Stimulated activated CD8-positive, alpha-beta memory T cell treated with anti-CD3 and anti-CD28 coated beads, Interleukin-7, amount 100 ng/mL, for 1 hour (primary cell): ENCODE measurements at regions not wholly inside any gene's neighbourhood (a gene's known extent, or its start where the extent isn't known, plus 50 kb on each side); places are given as distances from the start of the nearest gene placed in this dataset.
"Not testable (repeated sequence)": the region's sequence is repeated elsewhere in the genome, so short reads cannot be mapped to it uniquely, and the experiment has no call there.

Experiments used
- DNase-seq, 2 donors: peaks; one replicate each; pipeline ENCODE4 v3.0.0-alpha.2; 2020; ENCODE audit warnings: low read depth in 2 of 2

- no peak for DNase-seq
Observed at GRCh38 chr17:5864741-5865657, 205.2 kb upstream of the WSCD1 start.

DNA sequence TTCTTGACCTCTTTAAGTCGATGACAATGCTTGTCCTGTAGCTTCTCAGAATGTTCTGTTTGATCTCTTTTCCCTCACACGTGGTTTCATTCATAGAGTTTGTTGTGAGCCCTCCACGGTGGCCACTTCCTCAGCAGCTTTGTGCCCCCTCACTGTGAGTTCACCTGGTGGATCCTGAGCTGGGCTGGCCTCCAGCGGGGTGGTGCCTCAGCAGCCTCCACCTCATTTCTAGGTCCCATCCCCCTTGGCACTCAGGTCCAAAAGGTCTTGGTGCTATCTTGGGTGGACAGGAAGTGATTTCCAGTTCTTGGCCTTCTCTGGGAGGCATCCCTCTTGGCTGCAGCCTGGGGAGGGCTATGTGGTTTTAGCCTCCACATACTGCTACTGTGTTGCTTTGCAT lies 203.2 kb upstream of the WSCD1 start:
- DNase-seq = no peak

- no peak for DNase-seq
Observed at GRCh38 chr17:5869041-5869745, 201.0 kb upstream of the WSCD1 start.

DNA sequence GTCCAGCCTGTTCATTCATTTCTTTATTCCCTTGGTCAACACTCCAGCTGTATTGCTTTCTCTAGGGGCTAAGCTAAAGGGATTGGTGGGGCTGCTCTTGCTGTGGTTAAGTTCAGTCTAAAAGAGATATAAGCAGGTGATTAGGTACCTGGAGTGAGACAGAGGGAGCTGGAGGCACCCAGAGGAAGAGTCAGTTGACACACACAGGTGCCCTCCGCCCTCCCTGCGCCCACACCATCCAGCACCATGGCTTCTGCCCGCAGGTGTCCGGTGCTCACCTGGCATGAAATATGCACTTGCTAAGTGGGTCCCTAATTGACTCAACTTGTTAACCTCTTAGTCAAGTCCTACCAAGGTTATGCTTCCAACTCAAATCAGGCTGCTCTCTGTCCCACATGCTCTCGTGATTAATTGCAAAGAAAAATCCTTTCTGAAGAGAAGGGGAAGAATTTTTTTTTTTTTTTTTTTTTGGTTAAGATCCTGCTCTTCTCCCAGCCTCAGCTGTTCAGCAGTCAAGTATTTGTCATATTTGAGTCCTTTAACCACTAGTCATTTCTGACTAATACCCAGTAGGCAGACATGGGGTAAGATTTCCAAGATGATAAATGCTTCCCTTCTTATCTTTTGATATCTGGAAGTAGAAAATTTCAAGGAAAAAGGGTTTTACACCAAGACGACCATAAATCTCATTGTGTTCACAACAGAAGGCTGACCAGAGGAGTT lies 199.8 kb upstream of the WSCD1 start:
- DNase-seq = no peak

DNA sequence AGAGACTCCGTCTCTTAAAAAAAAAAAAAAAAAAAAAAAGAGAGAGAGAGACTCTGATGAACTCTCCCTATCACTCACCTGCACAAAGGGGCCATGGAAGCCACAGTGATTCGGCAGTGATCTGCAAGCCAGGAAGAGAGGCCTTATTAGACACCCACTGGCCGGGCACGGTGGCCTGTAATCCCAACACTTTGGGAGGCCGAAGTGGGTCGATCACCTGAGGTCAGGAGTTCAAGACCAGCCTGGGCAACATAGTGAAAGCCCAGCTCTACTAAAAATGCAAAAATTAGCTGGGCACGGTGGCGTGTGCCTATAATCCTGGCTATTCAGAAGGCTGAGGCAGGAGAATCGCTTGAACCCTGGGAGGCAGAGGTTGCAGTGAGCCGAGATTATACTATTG lies 198.5 kb upstream of the WSCD1 start:
- DNase-seq = no peak

DNA sequence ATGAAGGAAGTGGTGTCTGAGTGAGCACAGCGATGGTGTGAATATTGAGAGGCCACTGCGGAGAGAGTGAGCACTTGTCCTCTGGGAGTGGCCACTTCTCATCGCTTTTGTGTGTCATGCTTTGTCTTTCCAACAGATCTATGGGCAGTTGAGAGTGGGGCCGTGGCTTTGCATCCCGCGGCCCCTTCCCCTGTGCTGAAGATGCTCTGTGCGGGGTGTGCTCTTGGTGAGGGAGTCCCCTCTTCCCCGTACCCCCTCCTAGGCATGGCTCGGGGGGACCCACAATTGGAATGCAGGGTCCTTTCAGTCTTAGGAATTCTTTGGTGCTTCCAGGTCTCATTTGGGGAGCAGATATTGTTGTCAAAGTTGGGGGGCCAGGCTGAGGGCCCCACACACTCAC lies 197.3 kb upstream of the WSCD1 start:
- DNase-seq = no peak

- DNase-seq = no peak
Observed at GRCh38 chr17:5873781-5874180, 196.4 kb upstream of the WSCD1 start.

- no peak for DNase-seq
Observed at GRCh38 chr17:5874486-5874885, 195.7 kb upstream of the WSCD1 start.

GRCh38 chr17:5877366-5877765 lies 192.8 kb upstream of the WSCD1 start:
- DNase-seq = no peak

- no peak for DNase-seq
Observed at GRCh38 chr17:5877948-5878347, 192.2 kb upstream of the WSCD1 start.

DNA sequence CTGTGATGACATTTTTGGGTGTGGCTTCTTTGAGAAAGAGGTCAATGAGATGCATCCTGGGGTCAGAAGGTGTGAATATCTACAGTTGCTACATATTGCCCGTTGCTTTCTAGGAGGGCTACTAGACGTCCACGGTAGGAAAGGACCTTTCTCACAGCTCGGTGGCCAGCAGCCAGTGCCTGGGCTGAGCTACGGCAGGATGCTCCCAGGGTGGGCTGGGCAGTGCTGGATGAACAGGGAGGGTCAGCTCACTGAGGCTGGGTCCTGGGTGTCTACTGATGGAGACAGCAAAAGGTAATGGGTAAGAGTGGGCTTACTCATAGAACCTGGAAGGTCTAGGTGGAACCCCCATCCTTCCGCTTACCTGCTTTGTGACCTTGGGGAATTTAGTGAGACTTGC lies 188.3 kb upstream of the WSCD1 start:
- no peak for DNase-seq

DNA sequence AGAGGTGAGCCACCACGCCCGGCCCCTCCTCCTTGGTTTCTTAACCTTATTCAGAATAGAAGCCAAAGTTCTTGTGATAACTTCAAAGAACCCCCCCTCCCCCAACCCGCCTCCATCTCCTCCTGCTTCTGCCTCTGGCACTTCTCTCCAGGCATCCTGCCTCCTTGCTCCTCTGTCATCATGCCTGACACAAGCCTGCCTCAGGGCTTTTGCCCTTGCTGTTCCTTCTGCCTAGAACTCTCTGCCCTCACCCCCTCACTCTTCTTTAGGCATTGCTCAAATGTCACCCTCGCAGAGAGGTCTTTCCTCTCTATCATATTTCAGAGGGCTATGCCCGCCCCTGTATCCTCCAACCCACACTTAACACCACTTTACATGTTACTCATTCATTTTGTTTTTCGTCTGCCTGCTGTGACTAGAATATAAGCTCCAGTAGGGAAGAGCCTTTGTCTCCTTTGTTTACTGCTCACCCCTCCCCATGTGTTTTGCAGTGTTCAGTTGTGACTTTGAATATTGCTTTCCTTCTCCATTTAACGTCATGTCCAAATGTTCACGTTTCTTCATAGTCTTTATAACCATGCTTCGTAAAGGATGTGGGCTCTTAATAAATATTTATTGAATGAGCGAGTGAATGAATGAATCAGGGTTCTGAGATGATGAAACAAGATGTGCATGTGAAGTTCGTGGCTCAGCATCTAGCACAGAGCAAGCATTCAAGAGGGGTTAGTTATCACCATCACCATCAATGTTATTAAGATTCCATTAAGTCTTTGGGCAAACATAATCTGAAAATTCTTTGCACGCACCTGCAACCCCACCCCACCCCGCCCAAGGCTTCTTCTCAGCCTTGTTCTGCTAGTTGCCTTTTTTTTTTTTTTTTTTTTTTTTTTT lies 186.2 kb upstream of the WSCD1 start:
- DNase-seq = no peak

DNA sequence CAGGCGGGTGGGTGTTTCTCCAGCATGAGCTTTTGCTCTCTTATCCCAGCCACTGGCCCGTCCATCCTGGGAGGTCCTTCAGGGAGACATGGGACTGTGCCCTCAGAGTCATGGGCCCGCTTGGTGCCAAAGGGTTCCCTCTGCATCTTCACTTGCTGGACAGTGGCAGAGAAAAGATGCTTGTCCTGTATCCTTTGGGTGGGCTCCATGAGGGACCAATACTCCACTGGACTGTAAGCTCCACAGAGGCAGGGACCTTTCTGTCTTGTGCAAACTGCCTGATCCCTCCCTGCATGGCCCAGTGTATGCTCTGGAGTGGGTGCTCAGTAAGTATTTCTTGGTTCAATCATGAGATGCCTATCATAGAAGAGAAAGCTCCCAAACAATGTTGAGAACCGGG lies 184.8 kb upstream of the WSCD1 start:
- DNase-seq = no peak

DNA sequence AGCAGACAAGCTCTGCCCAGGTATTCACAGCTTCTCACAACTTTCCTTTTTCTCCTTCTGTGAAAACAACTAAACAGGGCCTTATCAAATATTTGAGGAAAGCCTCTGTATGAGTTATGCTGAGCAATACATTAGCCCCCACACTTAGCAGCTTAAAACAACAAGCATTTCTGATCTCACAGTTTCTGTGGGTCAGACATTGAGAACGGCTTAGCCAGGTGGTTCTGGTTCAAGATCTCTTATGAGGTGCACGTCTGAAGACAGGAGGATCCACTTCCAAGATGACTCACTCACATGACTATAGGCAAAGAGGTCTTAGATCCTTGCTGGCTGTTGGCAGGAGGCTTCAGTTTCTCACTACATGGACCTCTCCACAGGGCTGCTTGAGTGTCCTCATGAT lies 181.4 kb upstream of the WSCD1 start:
- no peak for DNase-seq

- no peak for DNase-seq
Observed at GRCh38 chr17:5892921-5893675, 177.1 kb upstream of the WSCD1 start.

DNA sequence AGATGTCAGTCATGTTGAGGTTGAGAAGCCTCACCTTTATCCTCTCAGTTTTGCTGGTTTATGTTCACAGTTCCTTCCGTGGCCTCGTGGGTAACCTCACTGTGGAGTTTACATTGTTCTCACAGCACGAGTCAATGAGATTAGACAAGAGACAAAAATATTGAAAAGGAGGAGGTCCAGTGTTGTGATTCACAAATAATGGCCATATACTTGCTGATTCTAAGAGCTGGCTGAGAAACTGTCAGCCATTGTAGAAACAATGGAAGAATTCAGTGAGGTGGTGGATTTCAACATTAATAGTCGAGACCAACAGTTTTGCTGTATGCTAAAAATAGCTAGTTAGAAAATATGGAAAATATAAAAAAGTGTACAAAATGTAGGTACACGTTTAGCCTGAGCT lies 176.4 kb upstream of the WSCD1 start:
- no peak for DNase-seq

- no peak for DNase-seq
Observed at GRCh38 chr17:5895276-5895675, 174.9 kb upstream of the WSCD1 start.

- no peak for DNase-seq
Observed at GRCh38 chr17:5896215-5896614, 174.0 kb upstream of the WSCD1 start.

GRCh38 chr17:5897275-5897911 lies 172.8 kb upstream of the WSCD1 start:
- no peak for DNase-seq

GRCh38 chr17:5897981-5898380 lies 172.2 kb upstream of the WSCD1 start:
- not testable (repeated sequence) for DNase-seq
